ENCODE measurements at regions not wholly inside any gene's neighbourhood (a gene's known extent, or its start where the extent isn't known, plus 50 kb on each side); places are given as distances from the start of the nearest gene placed in this dataset.

GRCh38 chr2:66813976-66814375, 379.1 kb downstream of the MEIS1 start:
- TF ChIP-seq, protein P1, sequence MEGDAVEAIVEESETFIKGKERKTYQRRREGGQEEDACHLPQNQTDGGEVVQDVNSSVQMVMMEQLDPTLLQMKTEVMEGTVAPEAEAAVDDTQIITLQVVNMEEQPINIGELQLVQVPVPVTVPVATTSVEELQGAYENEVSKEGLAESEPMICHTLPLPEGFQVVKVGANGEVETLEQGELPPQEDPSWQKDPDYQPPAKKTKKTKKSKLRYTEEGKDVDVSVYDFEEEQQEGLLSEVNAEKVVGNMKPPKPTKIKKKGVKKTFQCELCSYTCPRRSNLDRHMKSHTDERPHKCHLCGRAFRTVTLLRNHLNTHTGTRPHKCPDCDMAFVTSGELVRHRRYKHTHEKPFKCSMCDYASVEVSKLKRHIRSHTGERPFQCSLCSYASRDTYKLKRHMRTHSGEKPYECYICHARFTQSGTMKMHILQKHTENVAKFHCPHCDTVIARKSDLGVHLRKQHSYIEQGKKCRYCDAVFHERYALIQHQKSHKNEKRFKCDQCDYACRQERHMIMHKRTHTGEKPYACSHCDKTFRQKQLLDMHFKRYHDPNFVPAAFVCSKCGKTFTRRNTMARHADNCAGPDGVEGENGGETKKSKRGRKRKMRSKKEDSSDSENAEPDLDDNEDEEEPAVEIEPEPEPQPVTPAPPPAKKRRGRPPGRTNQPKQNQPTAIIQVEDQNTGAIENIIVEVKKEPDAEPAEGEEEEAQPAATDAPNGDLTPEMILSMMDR (IDR thresholded peaks at IDR 0.05), result no peak
- no peak for TF ChIP-seq POLR2A (IDR thresholded peaks at IDR 0.05)

All from Peyer's patch (tissue), 4 donors.